Mesenchymal stem cell (in vitro differentiated cells and primary cell): ENCODE measurements at regions not wholly inside any gene's neighbourhood (a gene's known extent, or its start where the extent isn't known, plus 50 kb on each side); places are given as distances from the start of the nearest gene placed in this dataset.

Experiments
- DNase-seq: peaks from one replicate; pipeline ENCODE4 v3.0.0-alpha.2; 2013
- H2AFZ ChIP-seq: one replicate; pipeline ENCODE4 v1.6.1; 2013; ENCODE audit warnings: low read depth, mild to moderate bottlenecking, control low read depth, inconsistent platforms, low read length, moderate library complexity
- H2AK5ac ChIP-seq: 2 replicates; pipeline ENCODE4 v1.6.1; 2013; ENCODE audit warnings: low read length, moderate library complexity, mild to moderate bottlenecking, inconsistent platforms; ENCODE audit not compliant: severe bottlenecking
- H2BK120ac ChIP-seq: one replicate; pipeline ENCODE4 v1.6.1; 2013; ENCODE audit warnings: low read depth, mild to moderate bottlenecking, inconsistent platforms, low read length, moderate library complexity
- H2BK12ac ChIP-seq, 2 experiments: one replicate each; pipeline ENCODE4 v1.6.1; 2013; ENCODE audit warnings: inconsistent platforms in 2 of 2, low read length in 2 of 2, mild to moderate bottlenecking in 2 of 2, moderate library complexity in 2 of 2, control low read depth in 1 of 2
- H2BK15ac ChIP-seq: one replicate; pipeline ENCODE4 v1.6.1; 2013; ENCODE audit warnings: mild to moderate bottlenecking, low read depth, inconsistent platforms; ENCODE audit not compliant: poor library complexity, severe bottlenecking
- H2BK5ac ChIP-seq: 2 replicates; pipeline ENCODE4 v1.6.1; 2013; ENCODE audit warnings: low read depth, mild to moderate bottlenecking, low read length, control low read depth, inconsistent platforms; ENCODE audit not compliant: poor library complexity, severe bottlenecking
- H3K14ac ChIP-seq, 2 experiments: one replicate each; pipeline ENCODE4 v1.6.1; 2013; ENCODE audit warnings: inconsistent platforms in 2 of 2, low read length in 2 of 2, control low read depth in 1 of 2, mild to moderate bottlenecking in 1 of 2, moderate library complexity in 1 of 2
- H3K18ac ChIP-seq, 2 experiments: one replicate each; pipeline ENCODE4 v1.6.1; 2013; ENCODE audit warnings: inconsistent platforms in 2 of 2, low read length in 2 of 2, control low read depth in 1 of 2, low read depth in 1 of 2, mild to moderate bottlenecking in 1 of 2
- H3K23ac ChIP-seq, 2 experiments: one replicate each; pipeline ENCODE4 v1.6.1; 2013; ENCODE audit warnings: inconsistent platforms in 2 of 2, low read length in 2 of 2, mild to moderate bottlenecking in 2 of 2, moderate library complexity in 2 of 2, control low read depth in 1 of 2
- H3K27ac ChIP-seq: 2 replicates; pipeline ENCODE4 v1.5.1; 2013; ENCODE audit warnings: mild to moderate bottlenecking, moderate library complexity, low read length, control low read depth, inconsistent platforms; ENCODE audit not compliant: poor library complexity, severe bottlenecking
- H3K27me3 ChIP-seq, 2 experiments: 2 replicates each; pipeline versions ENCODE4 v1.6.1 to v1.7.0; 2013; ENCODE audit warnings: low read length in 2 of 2, mild to moderate bottlenecking in 2 of 2, moderate library complexity in 2 of 2, control low read depth in 1 of 2, inconsistent platforms in 1 of 2; ENCODE audit not compliant: control insufficient read depth in 1 of 2, insufficient read depth in 1 of 2
- H3K36me3 ChIP-seq, 2 experiments: 2 replicates each; pipeline versions ENCODE4 v1.6.1 to v1.7.0; 2013; ENCODE audit warnings: low read length in 2 of 2, control low read depth in 1 of 2, inconsistent platforms in 1 of 2, low read depth in 1 of 2, mild to moderate bottlenecking in 1 of 2; ENCODE audit not compliant: insufficient read depth in 2 of 2, control insufficient read depth in 1 of 2
- H3K4ac ChIP-seq, 2 experiments: one replicate each; pipeline ENCODE4 v1.6.1; 2013; ENCODE audit warnings: inconsistent platforms in 2 of 2, low read length in 2 of 2, mild to moderate bottlenecking in 2 of 2, moderate library complexity in 2 of 2, control low read depth in 1 of 2, low read depth in 1 of 2
- H3K4me1 ChIP-seq: 2 replicates; pipeline ENCODE4 v1.6.1; 2013; ENCODE audit warnings: low read depth, low read length, control low read depth; ENCODE audit not compliant: control insufficient read depth, insufficient read depth
- H3K4me2 ChIP-seq: 2 replicates; pipeline ENCODE4 v1.6.1; 2013; ENCODE audit warnings: low read length, mild to moderate bottlenecking, inconsistent platforms; ENCODE audit not compliant: poor library complexity, severe bottlenecking
- H3K4me3 ChIP-seq, 2 experiments: 2 replicates each; pipeline versions ENCODE4 v1.5.1 to v1.7.0; 2013; ENCODE audit warnings: low read length in 2 of 2, mild to moderate bottlenecking in 2 of 2, control low read depth in 1 of 2, low read depth in 1 of 2; ENCODE audit not compliant: insufficient read depth in 1 of 2
- H3K79me1 ChIP-seq: replicated peaks from 2 replicates; pipeline ENCODE4 v1.6.1; 2013; ENCODE audit warnings: mild to moderate bottlenecking, control low read depth, low read length, inconsistent platforms; ENCODE audit not compliant: poor library complexity, severe bottlenecking
- H3K9ac ChIP-seq: 2 replicates; pipeline ENCODE4 v1.7.0; 2013; ENCODE audit warnings: mild to moderate bottlenecking, low read length, moderate library complexity
- H3K9me3 ChIP-seq: 2 replicates; pipeline ENCODE4 v1.7.0; 2013; ENCODE audit warnings: mild to moderate bottlenecking, low read length; ENCODE audit not compliant: control insufficient read depth
- H4K8ac ChIP-seq: one replicate; pipeline ENCODE4 v1.6.1; 2013; ENCODE audit warnings: inconsistent platforms, mild to moderate bottlenecking, low read length, moderate library complexity
- H4K91ac ChIP-seq: one replicate; pipeline ENCODE4 v1.6.1; 2013; ENCODE audit warnings: mild to moderate bottlenecking, low read length, inconsistent platforms
- WGBS: methylation state at CpG from one replicate; pipeline ENCODE4 v1.1.7; 2013; ENCODE audit warnings: mixed read lengths; 5-methylcytosine and 5-hydroxymethylcytosine counted together

DNA sequence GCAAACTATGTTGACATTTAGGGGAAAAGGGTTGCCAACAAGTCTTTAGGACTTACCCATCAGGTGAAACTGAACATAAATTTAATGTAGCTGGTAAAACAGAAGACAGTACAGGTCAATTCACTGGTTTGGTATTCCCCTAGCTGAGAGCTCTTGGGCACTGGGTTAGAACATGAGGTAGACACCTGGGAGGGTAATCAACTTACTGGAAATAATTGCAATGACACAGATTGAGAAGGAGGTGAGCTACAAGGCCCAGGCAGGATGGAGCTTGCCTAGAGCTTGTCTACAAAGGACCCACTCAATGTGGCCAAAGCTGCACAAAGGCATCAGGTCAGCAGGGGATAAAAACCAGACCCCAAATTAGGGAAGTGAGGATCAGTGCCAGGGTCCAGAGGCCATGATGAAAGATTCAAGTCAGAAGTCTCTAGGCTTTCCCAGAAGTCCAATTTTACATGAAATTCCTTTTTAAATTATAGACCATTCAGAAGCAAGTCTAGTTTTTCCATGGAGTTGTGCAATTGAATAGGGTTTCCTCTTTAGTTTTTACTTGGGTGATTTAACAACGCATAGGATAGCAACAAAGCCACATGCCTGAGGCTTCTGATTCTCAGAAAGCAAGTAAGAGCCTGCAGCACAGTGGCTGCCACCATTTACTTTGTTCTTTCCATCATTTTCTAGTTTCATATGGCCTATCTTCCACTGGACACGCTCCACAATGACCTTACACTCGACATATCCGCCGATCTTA lies 194.0 kb downstream of the NDFIP2 start:
- no peaks in the 10 kb centered on the region for H3K4me1 ChIP-seq
- H4K8ac ChIP-seq: no peak overlapping the region
- peak overlapping the region in 1 of 2 experiments; percentile 21 for H3K18ac ChIP-seq
- no peak overlapping the region for H3K27ac ChIP-seq
- H3K4me3 ChIP-seq: no peak overlapping the region
- H4K91ac ChIP-seq: peak overlapping the region; percentile 61
- H3K36me3 ChIP-seq: no peaks in the 10 kb centered on the region
- H2BK15ac ChIP-seq: no peak overlapping the region
- no peaks in the 10 kb centered on the region for H3K9me3 ChIP-seq
- no peak overlapping the region for H2AK5ac ChIP-seq
- no peak overlapping the region for H3K4me2 ChIP-seq
- 97% methylated on average over 5 of the region's 5 CpGs for whole genome bisulfite sequencing
- H3K9ac ChIP-seq: no peak overlapping the region
- H3K79me1 ChIP-seq: no peaks in the 10 kb centered on the region
- H3K23ac ChIP-seq: no peak overlapping the region
- no peak for DNase-seq
- no peak overlapping the region for H2BK120ac ChIP-seq
- H3K4ac ChIP-seq: no peak overlapping the region
- no peak overlapping the region for H3K14ac ChIP-seq
- H2BK12ac ChIP-seq: peak overlapping the region; percentile 37 to 50
- H2BK5ac ChIP-seq: no peak overlapping the region
- H2AFZ ChIP-seq: no peak overlapping the region
- H3K27me3 ChIP-seq: no peaks in the 10 kb centered on the region

DNA sequence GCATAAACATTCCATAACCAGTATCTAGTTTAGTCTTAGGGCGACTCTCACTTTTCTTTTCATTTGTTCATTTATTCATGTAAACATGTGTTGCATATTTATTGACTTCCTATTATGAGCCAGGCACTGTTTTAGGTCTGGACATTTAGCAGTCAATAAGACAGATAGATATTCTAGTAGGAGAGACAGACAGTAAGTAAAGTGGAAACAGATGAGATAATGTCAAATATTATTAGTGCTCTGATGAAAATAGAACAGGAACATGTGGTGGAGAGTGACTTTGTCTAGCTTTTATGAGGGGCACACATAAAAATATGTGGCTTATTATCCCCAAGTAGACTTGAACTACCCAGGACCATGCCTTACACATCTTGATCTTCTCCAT lies 193.0 kb downstream of the NDFIP2 start:
- Histone ChIP-seq H3K4me1 (no peaks in the 10 kb centered on the region), H3K9me3 (no peaks in the 10 kb centered on the region), H3K18ac (no peak overlapping the region), H2BK15ac (no peak overlapping the region), H3K4me3 (no peak overlapping the region), H3K36me3 (no peaks in the 10 kb centered on the region), H3K79me1 (no peaks in the 10 kb centered on the region), H3K14ac (no peak overlapping the region), H3K9ac (no peak overlapping the region), H2BK120ac (no peak overlapping the region), H2BK5ac (no peak overlapping the region), H3K27me3 (no peaks in the 10 kb centered on the region), H3K27ac (no peak overlapping the region), H2BK12ac (no peak overlapping the region), H3K4ac (no peak overlapping the region), H3K23ac (no peak overlapping the region), H2AFZ (no peak overlapping the region), H4K8ac (no peak overlapping the region), H2AK5ac (no peak overlapping the region), H4K91ac (no peak overlapping the region), H3K4me2 (no peak overlapping the region)
- no peak for DNase-seq
- WGBS: no CpG with 5 or more reads among the region's 1 CpG

DNA sequence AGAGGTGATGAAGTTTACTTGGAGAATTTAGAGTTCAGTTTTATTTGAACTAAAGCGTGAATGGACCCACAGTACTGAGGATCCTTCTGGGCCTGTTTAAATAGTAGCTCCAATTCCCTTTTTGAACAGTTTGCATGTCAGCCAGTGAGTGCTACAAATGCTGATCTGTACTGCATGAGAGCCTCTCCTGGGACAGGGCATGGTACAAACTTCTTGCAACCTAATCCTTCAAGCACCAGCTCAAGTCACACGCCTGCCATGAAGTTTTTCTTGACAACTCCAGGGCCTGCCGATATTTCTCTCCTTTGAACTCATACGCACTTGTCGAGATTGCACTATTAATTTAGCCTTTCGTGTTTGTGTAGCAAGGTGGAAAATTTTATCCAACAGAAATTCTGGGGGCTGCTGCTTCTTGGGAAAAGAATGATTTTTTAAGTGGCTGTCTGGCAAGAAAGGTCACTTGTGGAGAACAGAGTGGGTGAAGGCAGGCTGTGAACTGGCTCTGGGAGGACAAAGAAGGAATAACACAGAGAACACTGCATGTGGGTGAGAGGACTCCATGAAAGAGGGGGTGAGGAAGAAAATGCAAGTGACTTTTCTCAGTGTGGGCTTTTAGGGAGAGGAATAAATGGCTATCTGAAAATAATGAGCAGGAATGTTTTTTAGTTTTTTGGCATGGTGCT lies 192.5 kb downstream of the NDFIP2 start:
- Histone ChIP-seq H4K8ac (no peak overlapping the region), H3K14ac (no peak overlapping the region), H3K4me3 (no peak overlapping the region), H3K9ac (no peak overlapping the region), H3K18ac (no peak overlapping the region), H3K36me3 (no peaks in the 10 kb centered on the region), H3K4me2 (no peak overlapping the region), H3K23ac (no peak overlapping the region), H3K27me3 (no peaks in the 10 kb centered on the region), H3K27ac (no peak overlapping the region), H2BK12ac (no peak overlapping the region), H2BK5ac (no peak overlapping the region), H3K4ac (no peak overlapping the region), H2AK5ac (no peak overlapping the region), H3K9me3 (no peaks in the 10 kb centered on the region), H3K79me1 (no peaks in the 10 kb centered on the region), H2BK120ac (no peak overlapping the region), H2AFZ (no peak overlapping the region), H3K4me1 (no peaks in the 10 kb centered on the region), H4K91ac (no peak overlapping the region), H2BK15ac (no peak overlapping the region)
- 81% methylated on average over 6 of the region's 6 CpGs for WGBS
- no peak for DNase-seq

DNA sequence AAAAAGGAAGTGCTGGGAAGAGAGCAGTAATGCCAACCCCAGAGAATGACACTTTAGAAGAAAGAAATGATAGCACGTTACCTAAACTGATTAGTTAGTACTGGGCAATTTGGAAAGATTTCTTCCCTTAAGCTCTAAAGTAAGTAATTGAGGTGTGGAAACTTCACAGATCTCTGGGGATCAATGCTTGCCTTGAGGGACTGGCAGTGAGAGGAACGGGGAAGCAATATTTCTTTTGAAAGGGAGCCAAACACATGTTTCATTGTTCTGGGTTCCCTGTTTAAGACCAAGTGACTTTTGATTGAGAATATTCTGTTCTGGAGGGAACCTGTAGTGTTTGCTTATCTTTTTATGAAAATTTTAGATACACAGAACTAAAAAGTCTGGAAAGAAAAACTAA lies 190.5 kb downstream of the NDFIP2 start:
- WGBS: 93% methylated on average over 2 of the region's 2 CpGs

More for the DNA sequence above, 190.5 kb downstream of the NDFIP2 start:
- H4K8ac ChIP-seq: no peak overlapping the region
- no peaks in the 10 kb centered on the region for H3K4me1 ChIP-seq
- H3K18ac ChIP-seq: no peak overlapping the region
- no peak overlapping the region for H3K4me2 ChIP-seq
- H2BK15ac ChIP-seq: peak overlapping the region; percentile 12
- H3K14ac ChIP-seq: no peak overlapping the region
- no peak overlapping the region for H4K91ac ChIP-seq
- no peaks in the 10 kb centered on the region for H3K79me1 ChIP-seq
- H2BK120ac ChIP-seq: no peak overlapping the region
- no peak overlapping the region for H2BK12ac ChIP-seq
- no peak for DNase-seq
- H3K4ac ChIP-seq: no peak overlapping the region
- no peaks in the 10 kb centered on the region for H3K36me3 ChIP-seq
- H2AFZ ChIP-seq: no peak overlapping the region
- H3K23ac ChIP-seq: no peak overlapping the region
- H3K27me3 ChIP-seq: no peaks in the 10 kb centered on the region
- H2BK5ac ChIP-seq: no peak overlapping the region
- H3K9ac ChIP-seq: no peak overlapping the region
- no peak overlapping the region for H3K27ac ChIP-seq
- no peak overlapping the region for H2AK5ac ChIP-seq
- no peak overlapping the region for H3K4me3 ChIP-seq
- no peaks in the 10 kb centered on the region for H3K9me3 ChIP-seq
